ENCODE measurements at regions not wholly inside any gene's neighbourhood (a gene's known extent, or its start where the extent isn't known, plus 50 kb on each side); places are given as distances from the start of the nearest gene placed in this dataset.

GRCh38 chr2:19228715-19229114 is 129.7 kb downstream of the OSR1 start:
- H3K9me3 ChIP-seq (ENCODE audit: insufficient read depth, low read depth, low read length) = no peaks in the 10 kb centered on the region
- H3F3A ChIP-seq (ENCODE audit: low read depth) = no peaks in the 10 kb centered on the region
- no peak overlapping the region for H2AFZ ChIP-seq (ENCODE audit: low read length)
- H3K36me3 ChIP-seq (ENCODE audit: insufficient read depth, low read length) = no peaks in the 10 kb centered on the region
- TF ChIP-seq EZH2phosphoT487 (IDR thresholded peaks at IDR 0.05; ENCODE audit: borderline replicate concordance) = no peak
- TF ChIP-seq CTCF (conservative IDR thresholded peaks at IDR 0.05; ENCODE audit: low read length) = no peak
- no peak overlapping the region for H3K4me2 ChIP-seq (ENCODE audit: low read depth, low read length, poor library complexity, severe bottlenecking)
- H3K79me2 ChIP-seq (ENCODE audit: insufficient read depth, low read length) = no peaks in the 10 kb centered on the region
- H3K9ac ChIP-seq (ENCODE audit: low read depth, low read length, poor library complexity, severe bottlenecking) = no peak overlapping the region
- no peaks in the 10 kb centered on the region for H3K4me1 ChIP-seq (ENCODE audit: insufficient read depth, low read length, poor library complexity, severe bottlenecking)
- no peaks in the 10 kb centered on the region for H3K9me2 ChIP-seq (replicated peaks; ENCODE audit: low read depth, low read length)
- H3K4me3 ChIP-seq (ENCODE audit: low read length, poor library complexity, severe bottlenecking) = no peak overlapping the region
- no peaks in the 10 kb centered on the region for H3K27me3 ChIP-seq (ENCODE audit: insufficient read depth, low read length, poor library complexity, severe bottlenecking)
- H4K20me1 ChIP-seq (ENCODE audit: insufficient read depth, low read length, poor library complexity, severe bottlenecking) = no peaks in the 10 kb centered on the region

- H3K4me1 ChIP-seq (ENCODE audit: insufficient read depth, low read length, poor library complexity, severe bottlenecking) = no peaks in the 10 kb centered on the region
- H3K79me2 ChIP-seq (ENCODE audit: insufficient read depth, low read length) = no peaks in the 10 kb centered on the region
- H3K4me3 ChIP-seq (ENCODE audit: low read length, poor library complexity, severe bottlenecking) = no peak overlapping the region
- H3K36me3 ChIP-seq (ENCODE audit: insufficient read depth, low read length) = no peaks in the 10 kb centered on the region
- no peaks in the 10 kb centered on the region for H3K9me3 ChIP-seq (ENCODE audit: insufficient read depth, low read depth, low read length)
- no peaks in the 10 kb centered on the region for H3K9me2 ChIP-seq (replicated peaks; ENCODE audit: low read depth, low read length)
- no peak for TF ChIP-seq EZH2phosphoT487 (IDR thresholded peaks at IDR 0.05; ENCODE audit: borderline replicate concordance)
- H3K27me3 ChIP-seq (ENCODE audit: insufficient read depth, low read length, poor library complexity, severe bottlenecking) = no peaks in the 10 kb centered on the region
- no peak overlapping the region for H2AFZ ChIP-seq (ENCODE audit: low read length)
- no peak overlapping the region for H3K9ac ChIP-seq (ENCODE audit: low read depth, low read length, poor library complexity, severe bottlenecking)
- no peaks in the 10 kb centered on the region for H4K20me1 ChIP-seq (ENCODE audit: insufficient read depth, low read length, poor library complexity, severe bottlenecking)
- no peaks in the 10 kb centered on the region for H3F3A ChIP-seq (ENCODE audit: low read depth)
- H3K4me2 ChIP-seq (ENCODE audit: low read depth, low read length, poor library complexity, severe bottlenecking) = no peak overlapping the region
Measured at GRCh38 chr2:19228181-19228593, 130.2 kb downstream of the OSR1 start.

GRCh38 chr2:19226871-19227270 is 131.6 kb downstream of the OSR1 start:
- H3K4me2 ChIP-seq (ENCODE audit: low read depth, low read length, poor library complexity, severe bottlenecking) = no peak overlapping the region
- no peaks in the 10 kb centered on the region for H3K79me2 ChIP-seq (ENCODE audit: insufficient read depth, low read length)
- no peaks in the 10 kb centered on the region for H3K36me3 ChIP-seq (ENCODE audit: insufficient read depth, low read length)
- no peaks in the 10 kb centered on the region for H4K20me1 ChIP-seq (ENCODE audit: insufficient read depth, low read length, poor library complexity, severe bottlenecking)
- no peaks in the 10 kb centered on the region for H3F3A ChIP-seq (ENCODE audit: low read depth)
- H3K9ac ChIP-seq (ENCODE audit: low read depth, low read length, poor library complexity, severe bottlenecking) = no peak overlapping the region
- H3K9me3 ChIP-seq (ENCODE audit: insufficient read depth, low read depth, low read length) = no peaks in the 10 kb centered on the region
- H2AFZ ChIP-seq (ENCODE audit: low read length) = no peak overlapping the region
- H3K27me3 ChIP-seq (ENCODE audit: insufficient read depth, low read length, poor library complexity, severe bottlenecking) = no peaks in the 10 kb centered on the region
- H3K9me2 ChIP-seq (replicated peaks; ENCODE audit: low read depth, low read length) = no peaks in the 10 kb centered on the region
- no peaks in the 10 kb centered on the region for H3K4me1 ChIP-seq (ENCODE audit: insufficient read depth, low read length, poor library complexity, severe bottlenecking)
- TF ChIP-seq CTCF (conservative IDR thresholded peaks at IDR 0.05; ENCODE audit: low read length) = no peak
- no peak for TF ChIP-seq EZH2phosphoT487 (IDR thresholded peaks at IDR 0.05; ENCODE audit: borderline replicate concordance)
- H3K4me3 ChIP-seq (ENCODE audit: low read length, poor library complexity, severe bottlenecking) = no peak overlapping the region

- H3K27me3 ChIP-seq (ENCODE audit: insufficient read depth, low read length, poor library complexity, severe bottlenecking) = no peaks in the 10 kb centered on the region
- H3K36me3 ChIP-seq (ENCODE audit: insufficient read depth, low read length) = no peaks in the 10 kb centered on the region
- H3F3A ChIP-seq (ENCODE audit: low read depth) = no peaks in the 10 kb centered on the region
- no peak overlapping the region for H3K4me3 ChIP-seq (ENCODE audit: low read length, poor library complexity, severe bottlenecking)
- no peaks in the 10 kb centered on the region for H3K4me1 ChIP-seq (ENCODE audit: insufficient read depth, low read length, poor library complexity, severe bottlenecking)
- no peak overlapping the region for H3K9ac ChIP-seq (ENCODE audit: low read depth, low read length, poor library complexity, severe bottlenecking)
- H3K9me2 ChIP-seq (replicated peaks; ENCODE audit: low read depth, low read length) = no peaks in the 10 kb centered on the region
- H3K9me3 ChIP-seq (ENCODE audit: insufficient read depth, low read depth, low read length) = no peaks in the 10 kb centered on the region
- H2AFZ ChIP-seq (ENCODE audit: low read length) = no peak overlapping the region
- no peaks in the 10 kb centered on the region for H3K79me2 ChIP-seq (ENCODE audit: insufficient read depth, low read length)
- TF ChIP-seq CTCF (conservative IDR thresholded peaks at IDR 0.05; ENCODE audit: low read length) (no peak), EZH2phosphoT487 (IDR thresholded peaks at IDR 0.05; ENCODE audit: borderline replicate concordance) (no peak)
- no peak overlapping the region for H3K4me2 ChIP-seq (ENCODE audit: low read depth, low read length, poor library complexity, severe bottlenecking)
- no peaks in the 10 kb centered on the region for H4K20me1 ChIP-seq (ENCODE audit: insufficient read depth, low read length, poor library complexity, severe bottlenecking)
Measured at GRCh38 chr2:19226386-19226785, 132.0 kb downstream of the OSR1 start.

Data from Loucy (cell line).